Right atrium auricular region (tissue), 2 donors: ENCODE measurements at regions not wholly inside any gene's neighbourhood (a gene's known extent, or its start where the extent isn't known, plus 50 kb on each side); places are given as distances from the start of the nearest gene placed in this dataset.

Experiments used
- DNase-seq: peaks from one replicate; pipeline ENCODE4 v3.0.0-alpha.2; 2019; ENCODE audit warnings: low spot score
- H3K27ac ChIP-seq, 2 donors: fragments of 200-600 bp; sonication (generic); 1 replicate in 1 of 2; 2 replicates in 1 of 2; pipeline ENCODE4 v1.5.1; 2016 to 2019
- H3K27me3 ChIP-seq, 2 donors: fragments of 200-600 bp; sonication (generic); one replicate each; pipeline versions ENCODE4 v1.5.1 to v1.6.0; 2017 to 2019
- H3K36me3 ChIP-seq: fragments of 200-600 bp; sonication (generic); one replicate; pipeline ENCODE4 v1.5.1; 2016
- H3K4me1 ChIP-seq, 2 donors: fragments of 200-600 bp; sonication (generic); one replicate each; pipeline versions ENCODE4 v1.5.1 to v1.6.0; 2017 to 2019
- H3K4me3 ChIP-seq, 2 donors: fragments of 200-600 bp; sonication (generic); 1 replicate in 1 of 2; 2 replicates in 1 of 2; pipeline ENCODE4 v1.5.1; 2017 to 2019; ENCODE audit warnings: mild to moderate bottlenecking in 1 of 2, moderate library complexity in 1 of 2
- H3K9me3 ChIP-seq, 2 donors: fragments of 200-600 bp; sonication (generic); one replicate each; pipeline ENCODE4 v1.5.1; 2019
- CTCF ChIP-seq, 2 donors: fragments of 200-600 bp; sonication (generic); IDR thresholded peaks; one replicate each; pipeline ENCODE4 v1.5.1; 2019; ENCODE audit warnings: antibody characterized with exemption in 2 of 2

DNA sequence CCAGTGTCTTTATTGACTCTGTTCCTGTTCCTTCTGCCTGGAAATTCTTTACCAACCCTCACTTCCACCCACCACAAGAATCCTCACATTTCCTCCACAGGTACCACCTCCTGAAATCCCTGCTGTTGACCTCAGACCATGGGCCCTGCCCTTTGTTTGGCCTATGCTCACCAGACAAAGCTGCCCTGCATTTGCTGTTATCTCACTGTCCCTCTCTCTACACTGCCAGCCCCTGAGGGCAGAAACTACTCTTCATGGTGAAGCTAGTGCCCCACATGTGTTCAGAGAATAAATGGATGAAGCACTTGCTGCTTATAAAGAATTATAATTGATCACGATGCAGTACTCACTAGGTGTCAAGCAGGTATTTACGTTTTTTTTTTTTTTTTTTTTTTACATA, 608.4 kb downstream of the TSN start:
- H3K4me3 ChIP-seq: no peak overlapping the region
- no peak for DNase-seq
- no peaks in the 10 kb centered on the region for H3K27me3 ChIP-seq
- no peaks in the 10 kb centered on the region for H3K36me3 ChIP-seq
- no peak overlapping the region for H3K27ac ChIP-seq
- no peak for TF ChIP-seq CTCF (IDR thresholded peaks at IDR 0.05)
- no peaks in the 10 kb centered on the region for H3K9me3 ChIP-seq
- no peaks in the 10 kb centered on the region for H3K4me1 ChIP-seq

DNA sequence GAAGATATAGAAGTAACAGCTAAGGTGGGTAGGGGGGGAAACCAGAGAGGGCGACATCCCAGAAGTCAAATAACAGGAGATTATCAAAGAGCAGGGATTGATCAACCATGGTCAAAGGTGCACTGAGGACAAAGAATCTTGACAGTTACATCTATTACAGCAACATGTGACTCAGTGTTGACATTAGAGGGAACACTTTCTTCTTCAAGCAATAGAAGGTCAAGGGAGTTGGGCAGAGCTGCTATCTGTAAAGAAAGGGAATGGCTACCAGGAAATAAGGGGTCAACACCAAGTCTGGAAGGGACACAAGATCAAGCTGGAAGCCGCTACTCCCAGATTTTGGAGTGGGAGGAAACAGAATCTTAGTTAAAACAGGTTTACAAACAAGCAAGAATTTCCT, 611.0 kb downstream of the TSN start:
- Histone ChIP-seq H3K4me1 (no peaks in the 10 kb centered on the region), H3K4me3 (no peak overlapping the region), H3K27me3 (no peaks in the 10 kb centered on the region), H3K27ac (no peak overlapping the region), H3K9me3 (no peaks in the 10 kb centered on the region), H3K36me3 (no peaks in the 10 kb centered on the region)
- no peak for DNase-seq
- TF ChIP-seq CTCF (IDR thresholded peaks at IDR 0.05): no peak

- Histone ChIP-seq H3K36me3 (no peaks in the 10 kb centered on the region), H3K27ac (no peak overlapping the region), H3K4me3 (no peak overlapping the region), H3K27me3 (no peaks in the 10 kb centered on the region), H3K9me3 (peaks cover 0 to 6% of the 10 kb centered on the region in 2 donors), H3K4me1 (no peaks in the 10 kb centered on the region)
- no peak for TF ChIP-seq CTCF (IDR thresholded peaks at IDR 0.05)
- no peak for DNase-seq
Observed at GRCh38 chr2:122366969-122367645, 611.7 kb downstream of the TSN start.

DNA sequence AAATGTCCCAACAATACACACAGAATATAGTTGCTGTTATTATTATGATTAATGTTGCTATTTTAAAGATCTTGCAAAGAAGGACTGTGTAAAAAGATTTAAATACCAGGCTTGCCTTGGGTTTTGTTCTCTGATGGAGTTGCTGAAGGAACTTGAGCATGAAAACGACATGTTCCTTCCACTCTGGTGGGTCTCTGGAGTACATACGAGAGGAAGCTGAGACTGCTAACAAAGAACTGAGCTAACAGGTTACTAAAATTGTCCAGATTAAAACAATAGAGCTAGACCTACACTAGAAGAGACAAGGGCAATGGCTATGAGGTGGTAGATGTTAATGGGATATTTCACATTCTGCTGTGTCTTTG, 612.2 kb downstream of the TSN start:
- H3K4me1 ChIP-seq: no peaks in the 10 kb centered on the region
- H3K36me3 ChIP-seq: no peaks in the 10 kb centered on the region
- TF ChIP-seq CTCF (IDR thresholded peaks at IDR 0.05): no peak
- H3K27me3 ChIP-seq: no peaks in the 10 kb centered on the region
- no peak overlapping the region for H3K27ac ChIP-seq
- no peak for DNase-seq
- H3K4me3 ChIP-seq: no peak overlapping the region
- H3K9me3 ChIP-seq: peaks cover 0 to 7% of the 10 kb centered on the region in 2 donors

DNA sequence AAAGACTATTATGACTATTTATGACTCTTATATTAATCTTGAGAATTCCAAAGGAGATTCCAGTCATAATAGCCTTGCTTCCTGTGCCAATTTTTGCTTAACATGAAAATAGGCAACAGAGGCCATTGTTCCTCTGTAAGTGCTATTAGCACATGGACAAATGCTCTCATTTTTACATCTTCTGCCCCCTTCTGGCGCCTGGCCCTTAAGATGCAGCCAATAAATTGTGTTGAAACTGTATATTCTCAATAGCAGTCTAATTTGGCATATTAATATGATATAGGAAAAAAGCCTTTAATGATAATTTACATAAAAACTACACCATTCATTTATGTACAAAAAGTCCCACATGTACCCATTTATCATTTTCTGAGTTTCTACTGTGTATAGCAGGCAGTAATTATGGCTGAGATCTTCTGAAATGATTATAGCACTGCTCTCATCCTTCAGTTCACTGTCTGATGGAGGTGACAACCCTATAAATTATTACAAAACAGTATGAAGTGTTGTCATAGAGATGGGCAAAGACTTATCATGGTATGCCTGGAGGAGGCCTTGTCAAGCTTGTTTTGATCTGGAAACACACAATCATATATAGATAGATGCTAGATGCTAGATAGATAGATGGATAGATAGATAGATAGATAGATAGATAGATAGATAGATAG, 613.3 kb downstream of the TSN start:
- Histone ChIP-seq H3K27ac (no peak overlapping the region), H3K9me3 (peaks cover 0 to 7% of the 10 kb centered on the region in 2 donors), H3K27me3 (no peaks in the 10 kb centered on the region), H3K36me3 (no peaks in the 10 kb centered on the region), H3K4me1 (no peaks in the 10 kb centered on the region), H3K4me3 (no peak overlapping the region)
- TF ChIP-seq CTCF (IDR thresholded peaks at IDR 0.05): no peak
- DNase-seq: no peak

DNA sequence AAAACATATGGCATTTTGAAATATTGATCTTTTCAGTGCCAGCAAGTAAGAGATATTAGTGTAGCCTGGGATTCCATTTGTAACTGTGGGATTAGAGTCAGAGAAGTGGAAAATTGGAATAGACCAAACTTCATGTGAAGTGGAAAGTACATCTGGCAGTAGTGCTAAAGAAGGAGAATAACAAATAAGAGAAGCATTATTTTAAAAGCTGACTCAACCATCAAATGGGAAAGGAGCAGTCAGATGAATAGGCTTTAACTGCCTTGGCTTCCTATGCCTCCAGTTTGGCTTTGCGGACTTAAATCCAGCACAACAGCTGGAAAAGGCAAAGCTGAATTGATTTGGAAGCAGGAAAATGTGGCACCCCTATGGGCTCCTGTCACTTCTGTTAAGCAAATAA, 623.1 kb downstream of the TSN start:
- Histone ChIP-seq H3K27me3 (no peaks in the 10 kb centered on the region), H3K4me3 (no peak overlapping the region), H3K9me3 (no peaks in the 10 kb centered on the region), H3K27ac (no peak overlapping the region), H3K36me3 (no peaks in the 10 kb centered on the region), H3K4me1 (no peaks in the 10 kb centered on the region)
- no peak for DNase-seq
- no peak for TF ChIP-seq CTCF (IDR thresholded peaks at IDR 0.05)
